GM23338 (cell line): ENCODE measurements at regions not wholly inside any gene's neighbourhood (a gene's known extent, or its start where the extent isn't known, plus 50 kb on each side); places are given as distances from the start of the nearest gene placed in this dataset.

Experiments used
- ATAC-seq: fragments of 200-7000 bp; cut with Tn5 transposase; 3 replicates; pipeline ENCODE4 v1.9.1; 2020
- DNase-seq: peaks from one replicate; pipeline ENCODE4 v3.0.0-alpha.2; 2015; ENCODE audit warnings: low spot score
- H2AFZ ChIP-seq: fragments of 200-600 bp; sonication (generic); 2 replicates; pipeline ENCODE4 v1.8.0; 2016; ENCODE audit warnings: antibody characterized with exemption, mild to moderate bottlenecking, moderate library complexity
- H3F3A ChIP-seq: fragments of 200-600 bp; sonication (generic); replicated peaks from 2 replicates; pipeline ENCODE4 v1.8.0; 2017; ENCODE audit warnings: antibody characterized with exemption, mixed run types, low read depth
- H3K27ac ChIP-seq: fragments of 200-600 bp; sonication (generic); 2 replicates; pipeline ENCODE4 v1.6.1; 2016; ENCODE audit warnings: low read depth
- H3K27me3 ChIP-seq: fragments of 200-600 bp; sonication (generic); 2 replicates; pipeline ENCODE4 v1.8.0; 2016; ENCODE audit warnings: mild to moderate bottlenecking, mixed run types, moderate library complexity; ENCODE audit not compliant: insufficient read depth
- H3K36me3 ChIP-seq: fragments of 200-600 bp; sonication (generic); 2 replicates; pipeline ENCODE4 v1.8.0; 2016; ENCODE audit warnings: mild to moderate bottlenecking; ENCODE audit not compliant: insufficient read depth
- H3K4me1 ChIP-seq: fragments of 200-600 bp; sonication (generic); 2 replicates; pipeline ENCODE4 v1.8.0; 2016; ENCODE audit warnings: mild to moderate bottlenecking, moderate library complexity; ENCODE audit not compliant: insufficient read depth
- H3K4me2 ChIP-seq: fragments of 200-600 bp; sonication (generic); 2 replicates; pipeline ENCODE4 v1.7.1; 2017; ENCODE audit warnings: mixed run types
- H3K4me3 ChIP-seq: fragments of 200-600 bp; sonication (generic); 2 replicates; pipeline ENCODE4 v1.6.1; 2016; ENCODE audit warnings: mixed run types
- H3K79me2 ChIP-seq: fragments of 200-600 bp; sonication (generic); replicated peaks from 2 replicates; pipeline ENCODE4 v1.8.0; 2017; ENCODE audit warnings: mild to moderate bottlenecking; ENCODE audit not compliant: insufficient read depth
- H3K9me2 ChIP-seq: fragments of 200-600 bp; sonication (generic); 2 replicates; pipeline ENCODE4 v1.8.0; 2017; ENCODE audit not compliant: insufficient read depth
- H4K20me1 ChIP-seq: fragments of 200-600 bp; sonication (generic); replicated peaks from 2 replicates; pipeline ENCODE4 v1.8.0; 2017; ENCODE audit warnings: mild to moderate bottlenecking; ENCODE audit not compliant: insufficient read depth
- H3K27ac Mint-ChIP-seq: 2 replicates; pipeline ENCODE4 v1.8.0; 2020; ENCODE audit warnings: inconsistent platforms, mild to moderate bottlenecking, moderate library complexity, mixed read lengths
- H3K27me3 Mint-ChIP-seq: 3 replicates; pipeline ENCODE4 v1.8.0; 2022; ENCODE audit warnings: low read depth, mild to moderate bottlenecking, moderate library complexity, mixed read lengths, inconsistent platforms; ENCODE audit not compliant: insufficient read depth, poor library complexity
- H3K36me3 Mint-ChIP-seq: 3 replicates; pipeline ENCODE4 v1.8.0; 2021; ENCODE audit warnings: low read depth, mild to moderate bottlenecking, inconsistent platforms, moderate library complexity, mixed read lengths
- H3K4me1 Mint-ChIP-seq: 3 replicates; pipeline ENCODE4 v1.8.0; 2020; ENCODE audit warnings: mild to moderate bottlenecking, inconsistent platforms, mixed read lengths
- H3K4me3 Mint-ChIP-seq: 3 replicates; pipeline ENCODE4 v1.8.0; 2021; ENCODE audit warnings: moderate library complexity, mild to moderate bottlenecking, inconsistent platforms, mixed read lengths
- H3K9me3 Mint-ChIP-seq: 3 replicates; pipeline ENCODE4 v1.8.0; 2020; ENCODE audit warnings: moderate library complexity, mild to moderate bottlenecking, inconsistent platforms, mixed read lengths
- CTCF ChIP-seq, 2 experiments: fragments of 200-600 bp in 1 of 2; sonication (generic) in 1 of 2; conservative IDR thresholded peaks; 2 replicates each; pipeline versions ENCODE4 v1.5.1 to v1.6.1; 2016 to 2017; ENCODE audit warnings: antibody characterized with exemption in 2 of 2, low read depth in 2 of 2, mild to moderate bottlenecking in 2 of 2, moderate library complexity in 1 of 2
- ETS1 ChIP-seq: IDR thresholded peaks from 2 replicates; pipeline ENCODE4 v1.6.1; 2016; ENCODE audit warnings: antibody characterized with exemption
- EZH2 ChIP-seq: fragments of 200-600 bp; sonication (generic); IDR thresholded peaks from one replicate; pipeline ENCODE4 v1.8.0; 2017; ENCODE audit warnings: antibody characterized with exemption, mild to moderate bottlenecking, low read depth; ENCODE audit not compliant: unreplicated experiment
- EZH2phosphoT487 ChIP-seq: fragments of 200-600 bp; sonication (generic); IDR thresholded peaks from one replicate; pipeline ENCODE4 v1.8.1; 2018; ENCODE audit warnings: antibody characterized with exemption; ENCODE audit not compliant: unreplicated experiment
- JUNB ChIP-seq: IDR thresholded peaks from one replicate; pipeline ENCODE4 v1.6.1; 2016; ENCODE audit warnings: antibody characterized with exemption; ENCODE audit not compliant: unreplicated experiment
- NANOG ChIP-seq: IDR thresholded peaks from 2 replicates; pipeline ENCODE4 v1.6.1; 2016; ENCODE audit warnings: antibody characterized with exemption, borderline replicate concordance
- STAT1 ChIP-seq: IDR thresholded peaks from one replicate; pipeline ENCODE4 v1.6.1; 2016; ENCODE audit warnings: antibody characterized with exemption; ENCODE audit not compliant: unreplicated experiment
- ZNF114 ChIP-seq: fragments of 250-450 bp; sonication (Bioruptor Pico); IDR thresholded peaks from 2 replicates; pipeline ENCODE4 v1.5.0; 2020; ENCODE audit warnings: mild to moderate bottlenecking, moderate library complexity

GRCh38 chr2:19203866-19204265, 154.6 kb downstream of the OSR1 start (continued):
- TF ChIP-seq CTCF (conservative IDR thresholded peaks at IDR 0.05; ENCODE audit: low read depth in 2 of 2) (no peak), EZH2phosphoT487 (no peak), JUNB (no peak)

- TF ChIP-seq EZH2phosphoT487, result no peak
- TF ChIP-seq STAT1, result no peak
- no peak for TF ChIP-seq ZNF114 (CRISPR knock-in tag)
- no peak for TF ChIP-seq EZH2
- TF ChIP-seq ETS1, result no peak
- TF ChIP-seq CTCF (conservative IDR thresholded peaks at IDR 0.05; ENCODE audit: low read depth in 2 of 2), result no peak
- H2AFZ ChIP-seq, result no peak overlapping the region
- no peak overlapping the region for H3K4me3 ChIP-seq
- 0 out of 2 replicates have a peak, but pooled peaks cover 2% of the 10 kb centered on the region for H3K9me2 ChIP-seq
- Mint-ChIP-seq H3K4me3 (no peak overlapping the region), H3K9me3 (no peaks in the 10 kb centered on the region), H3K36me3 (no peaks in the 10 kb centered on the region), H3K27ac (peak overlapping the region; percentile 52; the same call in 1 of the 2 replicates), H3K4me1 (no peaks in the 10 kb centered on the region), H3K27me3 (no peaks in the 10 kb centered on the region)
- no peaks in the 10 kb centered on the region for H3K27me3 ChIP-seq
- H3F3A ChIP-seq, result no peaks in the 10 kb centered on the region
- H3K36me3 ChIP-seq, result no peaks in the 10 kb centered on the region
- H3K79me2 ChIP-seq, result no peaks in the 10 kb centered on the region
- ATAC-seq (no peak), DNase-seq (no peak)
- H3K4me2 ChIP-seq, result no peak overlapping the region
- H3K27ac ChIP-seq, result no peak overlapping the region
- H3K4me1 ChIP-seq, result no peaks in the 10 kb centered on the region
- no peaks in the 10 kb centered on the region for H4K20me1 ChIP-seq
Observed at GRCh38 chr2:19201911-19202462, 156.4 kb downstream of the OSR1 start.

GRCh38 chr2:19198381-19198780, 160.0 kb downstream of the OSR1 start:
- TF ChIP-seq JUNB (no peak), NANOG (no peak), CTCF (conservative IDR thresholded peaks at IDR 0.05; ENCODE audit: low read depth in 2 of 2) (no peak)
- Histone ChIP-seq H3K4me2 (no peak overlapping the region), H3K36me3 (no peaks in the 10 kb centered on the region), H3K9me2 (no peaks in the 10 kb centered on the region), H4K20me1 (no peaks in the 10 kb centered on the region), H3K4me3 (no peak overlapping the region), H3K4me1 (no peaks in the 10 kb centered on the region), H3K79me2 (no peaks in the 10 kb centered on the region), H2AFZ (no peak overlapping the region), H3K27ac (no peak overlapping the region), H3F3A (no peaks in the 10 kb centered on the region), H3K27me3 (no peaks in the 10 kb centered on the region)
- H3K27me3 Mint-ChIP-seq, result no peaks in the 10 kb centered on the region
- no peak overlapping the region for H3K4me3 Mint-ChIP-seq
- no peaks in the 10 kb centered on the region for H3K9me3 Mint-ChIP-seq
- DNase-seq (no peak), ATAC-seq (no peak)
- no peak overlapping the region for H3K27ac Mint-ChIP-seq
- no peaks in the 10 kb centered on the region for H3K36me3 Mint-ChIP-seq
- no peaks in the 10 kb centered on the region for H3K4me1 Mint-ChIP-seq
